ENCODE measurements at regions not wholly inside any gene's neighbourhood (a gene's known extent, or its start where the extent isn't known, plus 50 kb on each side); places are given as distances from the start of the nearest gene placed in this dataset.

DNA sequence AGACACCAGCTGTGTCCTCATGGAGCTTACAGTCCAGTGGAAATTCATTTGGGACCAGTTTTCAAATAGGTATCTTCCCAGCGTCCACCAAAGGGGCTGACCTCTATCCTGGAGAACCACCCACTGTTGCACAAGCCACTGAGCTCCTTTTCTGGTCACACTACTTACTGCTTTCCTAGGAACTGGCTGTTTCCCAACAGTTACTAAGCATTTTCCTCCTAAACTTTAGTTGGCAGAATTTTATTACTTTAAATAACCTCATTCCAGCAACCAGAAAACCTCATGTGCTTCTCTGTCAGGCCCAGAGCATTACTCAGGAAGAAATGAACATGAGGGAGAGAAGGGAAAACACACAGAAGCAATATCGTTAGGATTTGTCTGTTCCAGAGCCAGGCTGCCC is 183.1 kb downstream of the GPAM start:
- DNase-seq: no peak

DNA sequence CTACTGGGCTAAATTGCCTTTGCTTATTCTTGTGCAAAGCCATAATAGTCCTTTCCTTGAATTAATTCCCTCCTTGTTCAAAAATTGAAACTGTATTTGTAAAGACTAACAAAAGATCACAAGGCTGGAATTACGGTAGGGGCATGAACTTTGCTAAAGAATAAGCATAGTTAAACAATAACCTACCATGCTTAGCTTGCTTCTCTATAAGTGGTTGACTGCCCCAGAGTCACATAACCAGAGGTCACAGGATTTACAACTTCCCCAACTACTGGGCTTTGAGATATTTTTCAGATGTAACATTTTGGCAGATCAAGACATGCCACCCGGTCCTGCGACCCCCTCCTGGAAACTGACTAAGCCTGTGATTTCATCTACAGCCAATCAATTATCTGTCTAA is 181.4 kb downstream of the GPAM start:
- no peak for DNase-seq

DNA sequence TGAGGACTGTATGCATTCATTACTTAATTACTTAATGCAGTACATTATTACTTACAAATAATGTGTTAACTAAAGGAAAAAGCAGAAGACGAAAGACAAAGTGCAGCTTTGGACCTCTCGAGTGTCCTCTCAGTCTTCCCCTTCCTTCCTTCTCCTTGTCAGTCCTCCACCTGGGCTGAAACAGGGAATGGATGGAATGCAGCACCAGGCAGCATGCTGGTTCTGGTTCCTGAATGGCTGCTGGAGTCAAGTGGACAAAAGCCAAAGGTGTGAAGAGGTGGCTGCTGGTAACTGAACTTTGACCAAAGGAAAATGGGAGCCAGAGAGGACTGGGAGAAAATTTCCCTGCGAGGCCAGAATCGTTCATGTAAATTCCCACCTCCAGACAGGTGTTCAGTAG is 179.5 kb downstream of the GPAM start:
- no peak for DNase-seq

DNA sequence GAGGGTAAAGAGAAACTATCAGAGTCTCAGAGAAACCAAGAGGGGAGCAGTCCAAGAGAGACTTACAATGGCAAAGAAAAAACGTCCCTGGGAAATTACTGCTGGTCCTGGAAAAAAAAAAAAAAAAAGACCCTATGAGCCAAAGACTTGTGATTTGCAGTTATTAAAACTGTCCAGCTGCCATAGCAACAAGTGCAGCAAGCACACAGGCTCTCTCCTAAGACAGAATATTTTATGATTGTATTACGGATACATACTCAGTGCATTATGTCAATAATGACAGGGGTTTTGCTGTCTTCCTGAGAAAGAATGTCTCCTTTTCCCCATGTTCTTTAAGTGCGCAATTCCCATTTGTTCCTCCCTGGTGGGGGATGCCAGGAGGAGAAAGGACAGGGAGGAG is 178.5 kb downstream of the GPAM start:
- DNase-seq: no peak

DNA sequence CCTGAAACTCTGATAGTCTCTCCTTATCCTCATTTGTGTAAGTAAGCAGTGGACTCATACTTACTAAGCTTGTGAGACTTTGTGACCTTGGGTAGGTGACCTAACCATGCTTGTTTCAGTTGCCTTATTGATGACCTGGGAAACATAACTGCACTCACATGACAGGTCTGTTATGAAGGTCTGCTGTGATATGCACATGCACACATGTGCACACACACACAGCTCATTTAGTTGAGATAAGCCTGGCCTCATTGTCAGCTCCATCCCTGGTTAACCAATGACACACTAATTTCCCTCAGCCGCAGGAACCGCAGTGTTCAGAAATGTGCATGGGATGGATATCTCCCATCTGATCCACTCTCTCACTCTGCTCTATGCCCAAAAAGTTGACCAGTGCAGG is 177.2 kb downstream of the GPAM start:
- no peak for DNase-seq

DNA sequence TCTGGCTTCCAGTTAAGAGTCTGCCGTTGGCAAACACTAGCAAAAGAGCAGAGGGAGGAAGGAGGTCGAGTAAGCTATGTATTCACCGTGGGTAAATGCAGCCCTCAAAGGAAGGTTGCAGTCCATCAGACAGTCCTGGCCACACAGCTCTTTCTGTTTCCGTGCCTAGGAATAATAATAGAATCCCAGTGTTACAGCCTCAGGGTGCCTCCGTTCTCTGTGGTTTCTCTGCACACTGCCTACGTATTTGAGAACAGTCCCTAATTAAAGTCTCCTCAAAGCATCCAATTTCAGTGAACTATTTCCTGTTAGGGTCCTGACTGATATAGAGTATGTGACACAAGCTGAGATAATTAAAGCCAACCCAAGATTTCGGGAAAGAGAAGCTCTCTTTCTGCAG is 176.7 kb downstream of the GPAM start:
- DNase-seq: no peak

DNA sequence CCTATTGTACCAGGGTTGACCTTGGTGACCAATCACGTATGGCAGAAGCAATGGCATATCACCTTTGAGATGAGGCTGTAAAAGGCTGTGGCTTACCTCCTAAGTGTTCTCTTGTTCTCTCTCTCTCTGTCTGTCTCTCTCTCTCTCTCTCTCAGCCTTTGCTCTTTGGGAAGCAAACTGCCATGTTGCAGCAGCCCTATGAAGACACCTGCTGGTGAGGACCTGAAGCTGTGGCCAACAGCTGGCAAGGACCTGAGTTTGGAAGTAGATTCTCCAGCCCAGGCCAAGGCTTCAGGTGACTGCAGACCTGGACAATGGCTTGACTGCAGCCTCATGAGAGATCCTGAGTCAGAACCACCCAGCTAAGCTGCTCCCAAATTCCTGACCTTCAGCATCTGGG is 161.4 kb downstream of the GPAM start:
- DNase-seq: no peak

DNA sequence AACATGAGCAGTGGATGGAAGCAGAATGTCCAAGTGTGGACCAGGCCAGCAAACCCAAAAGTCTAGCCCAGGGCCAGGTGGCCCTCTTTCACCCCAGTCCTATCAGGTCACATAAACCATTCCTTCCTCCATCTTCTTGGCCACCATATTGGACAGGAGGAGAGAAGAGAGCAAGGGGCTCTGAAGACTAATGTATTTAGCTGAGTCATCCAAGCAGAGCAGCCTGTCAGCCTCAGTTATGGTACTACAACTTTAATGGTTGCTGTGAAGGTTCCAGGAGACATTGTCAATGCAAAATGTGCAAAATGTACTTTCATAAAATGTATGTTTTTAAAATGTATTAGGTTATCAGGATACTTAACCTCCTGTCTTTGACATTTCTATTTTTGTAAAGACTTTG is 159.5 kb downstream of the GPAM start:
- no peak for DNase-seq

DNA sequence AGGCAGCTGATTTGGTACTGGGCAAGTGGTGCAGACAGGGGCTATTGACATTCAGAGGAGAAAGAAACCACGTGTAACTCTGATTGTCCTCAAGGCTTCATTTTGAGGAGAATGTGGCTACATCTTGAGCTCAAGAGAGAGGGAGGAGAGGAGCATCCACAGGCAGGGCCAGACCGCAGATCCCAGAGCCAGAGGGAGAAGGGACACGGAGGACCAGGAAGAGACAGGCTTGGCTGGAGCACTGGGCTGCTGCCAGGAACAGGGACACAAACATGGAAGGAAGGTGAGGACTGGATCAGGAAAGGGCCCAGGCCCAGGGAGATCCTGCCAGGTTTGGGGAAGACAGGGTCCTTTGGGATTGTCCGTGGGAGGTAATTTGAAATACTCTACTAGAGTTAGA is 158.3 kb downstream of the GPAM start:
- no peak for DNase-seq

DNA sequence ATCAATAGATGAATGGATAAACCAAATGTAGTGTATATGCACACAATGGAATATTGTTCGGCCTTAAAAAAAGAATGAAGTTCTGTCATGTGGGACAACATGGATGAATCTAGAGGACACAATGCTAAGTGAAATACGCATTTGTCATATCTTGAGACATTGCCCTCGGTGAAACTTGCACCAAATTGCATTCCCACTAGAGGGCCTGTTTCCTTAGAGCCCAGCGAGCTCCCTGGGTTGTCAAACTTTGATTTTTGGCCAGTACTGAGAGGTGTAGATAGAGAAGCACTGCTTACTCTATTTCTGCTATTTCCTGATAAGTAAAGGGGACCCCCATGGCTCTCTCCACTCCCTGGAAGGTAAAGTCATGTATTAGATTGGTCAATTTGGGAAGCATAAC is 157.1 kb downstream of the GPAM start:
- no peak for DNase-seq

DNA sequence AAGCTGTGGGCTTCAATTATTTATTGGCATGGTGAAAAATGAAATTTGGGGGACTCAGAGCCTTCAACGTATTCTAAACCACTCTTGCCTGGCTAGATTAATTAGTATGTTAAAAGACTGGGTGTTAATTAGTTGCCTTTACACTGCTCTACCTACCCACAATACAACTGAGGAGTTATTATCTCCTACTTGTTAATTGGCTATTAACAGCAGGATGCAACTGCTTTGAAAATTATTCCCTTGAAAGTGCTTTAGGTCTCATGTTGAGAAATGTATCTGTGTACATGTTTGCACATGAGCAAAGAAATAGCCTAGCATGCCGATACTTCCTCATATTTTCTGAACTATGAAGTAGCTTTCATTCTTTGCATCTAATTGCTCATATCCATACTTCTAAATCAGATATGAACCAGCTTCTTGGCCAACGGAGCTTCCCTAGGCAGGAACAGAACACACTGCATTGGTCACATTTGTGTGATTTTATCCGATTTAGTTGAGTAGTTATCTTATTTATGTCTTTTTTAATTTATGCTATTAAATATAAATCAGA is 155.8 kb downstream of the GPAM start:
- DNase-seq: no peak

DNA sequence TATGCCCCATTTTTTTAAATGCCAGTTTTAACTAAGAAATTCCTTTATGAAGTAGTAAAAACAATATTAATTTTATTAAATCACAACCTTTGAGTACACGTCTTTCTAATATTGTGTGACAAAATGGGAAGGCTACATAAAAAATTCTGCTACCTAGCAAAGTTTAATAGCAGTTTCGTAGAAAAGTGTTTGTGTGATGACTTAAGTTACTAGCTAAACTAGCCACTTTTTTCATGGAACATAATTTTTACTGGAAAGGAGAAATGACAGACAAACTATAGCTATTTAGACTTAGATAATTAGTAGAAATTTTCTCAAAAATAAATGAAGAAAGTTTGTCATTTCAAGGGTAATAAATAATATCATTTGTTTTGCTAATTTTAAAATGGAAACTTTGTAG is 153.1 kb downstream of the GPAM start:
- no peak for DNase-seq

DNA sequence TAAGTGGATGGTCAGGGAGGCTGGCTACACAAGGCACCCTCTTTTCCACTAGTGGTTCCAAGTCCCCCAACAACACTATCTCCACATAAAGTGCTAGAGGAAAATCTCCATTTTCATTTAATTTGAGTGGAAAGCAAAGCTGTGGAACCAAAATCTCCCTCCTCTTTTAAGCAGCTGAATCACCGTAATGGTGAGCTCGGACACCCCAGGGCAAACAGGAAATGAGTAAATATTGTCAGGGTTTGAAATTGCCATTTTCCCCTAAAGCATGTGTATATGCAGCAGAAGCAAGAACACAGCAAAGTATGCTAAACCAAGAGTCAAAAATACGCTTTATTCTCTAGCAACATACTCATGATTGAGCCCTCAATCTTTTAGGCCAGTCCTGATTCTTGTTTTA is 143.7 kb downstream of the GPAM start:
- DNase-seq: no peak

DNA sequence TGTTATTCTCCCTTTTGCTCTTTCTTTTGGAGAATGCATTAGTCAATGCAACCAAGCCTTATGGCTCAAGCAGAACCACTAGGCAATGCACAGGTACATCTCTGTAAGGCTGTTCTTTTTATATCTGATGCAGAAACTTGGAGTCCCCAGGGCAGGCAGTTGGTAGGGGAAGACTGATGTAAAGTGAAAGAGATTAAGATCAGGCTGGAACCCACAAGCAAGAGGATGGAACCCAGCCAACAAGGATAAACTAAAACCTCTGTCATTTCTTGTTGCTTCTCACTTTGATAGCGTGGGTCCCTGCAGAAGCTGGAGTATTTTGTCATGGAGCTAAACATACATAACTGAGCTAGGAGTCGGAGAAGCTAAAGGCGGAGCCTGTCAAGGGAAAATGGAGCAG is 142.9 kb downstream of the GPAM start:
- no peak for DNase-seq

DNA sequence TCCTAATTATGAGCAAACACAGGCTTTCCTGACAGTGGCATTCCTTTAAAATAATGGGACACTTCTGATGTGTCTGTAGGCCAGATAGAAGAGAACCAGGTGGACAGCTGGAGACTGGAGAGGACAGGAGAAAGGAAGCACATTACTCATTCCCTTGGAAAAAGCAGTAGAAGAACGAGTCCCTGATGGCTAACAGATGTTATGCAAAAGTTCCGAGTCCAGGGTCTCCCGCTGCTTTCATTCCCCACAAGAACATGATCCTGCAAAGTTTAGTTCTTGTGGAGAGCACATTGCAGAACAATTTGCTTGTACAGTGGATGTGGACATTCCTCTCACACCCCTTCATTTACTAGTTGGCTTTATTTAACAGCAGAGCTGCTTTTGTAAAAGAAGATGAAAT is 137.6 kb downstream of the GPAM start:
- DNase-seq: no peak

DNA sequence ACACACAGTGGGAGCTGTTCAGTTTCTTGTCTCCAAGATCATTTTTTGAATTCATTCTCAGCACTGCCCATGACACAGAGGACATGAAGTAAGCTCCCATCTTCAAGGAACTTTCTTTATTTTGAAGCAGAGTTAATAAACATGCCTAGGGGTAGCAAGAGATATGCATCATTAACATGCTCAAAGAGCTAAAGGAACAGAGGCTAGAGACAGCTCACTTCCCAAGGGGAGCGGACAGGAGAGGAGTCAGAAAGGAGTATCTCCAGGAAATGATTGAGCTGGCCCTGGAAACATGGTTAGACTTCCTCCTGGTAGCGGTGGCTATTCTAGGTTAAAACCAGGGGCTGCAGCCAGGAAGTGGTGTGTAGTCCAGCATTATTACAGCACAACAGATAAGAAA is 135.9 kb downstream of the GPAM start:
- no peak for DNase-seq

DNA sequence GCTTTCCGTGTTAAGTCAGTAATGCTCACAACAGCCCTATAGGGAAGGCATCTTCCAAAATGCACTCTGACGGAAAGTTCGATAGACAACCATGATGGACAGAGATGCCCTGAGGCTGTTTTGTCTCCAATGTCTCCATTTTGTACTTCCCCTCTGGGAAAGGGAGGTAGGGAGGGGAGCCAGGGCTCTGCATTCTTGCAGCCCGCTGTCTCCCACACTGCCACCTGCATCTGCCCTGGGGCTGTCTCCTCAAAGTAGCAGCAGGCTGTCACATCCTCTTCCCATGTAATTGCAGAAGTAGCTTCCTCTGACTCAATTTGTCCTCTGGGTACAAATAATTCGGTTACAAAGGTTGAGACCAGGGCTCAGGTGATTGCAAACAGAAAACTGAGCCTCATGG is 131.4 kb downstream of the GPAM start:
- no peak for DNase-seq

DNA sequence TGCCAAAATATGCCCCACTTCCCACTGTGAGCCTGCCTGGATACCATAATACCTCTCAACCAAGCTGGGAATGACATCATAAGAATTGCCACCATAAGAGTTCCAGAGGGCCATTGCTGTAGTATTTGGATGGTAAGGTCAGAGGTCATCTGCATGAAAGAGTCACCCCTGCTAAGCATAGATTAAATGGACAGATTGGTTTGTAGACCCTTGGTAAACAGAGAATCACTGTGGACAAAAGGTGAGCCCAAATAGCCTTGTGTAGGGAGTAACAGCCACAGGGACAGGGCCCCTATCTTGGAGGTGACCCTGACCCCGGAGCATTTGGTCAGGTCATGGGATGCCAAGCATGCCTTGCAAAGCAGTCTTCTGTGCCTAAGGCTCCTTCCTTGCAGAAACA is 129.7 kb downstream of the GPAM start:
- no peak for DNase-seq

DNA sequence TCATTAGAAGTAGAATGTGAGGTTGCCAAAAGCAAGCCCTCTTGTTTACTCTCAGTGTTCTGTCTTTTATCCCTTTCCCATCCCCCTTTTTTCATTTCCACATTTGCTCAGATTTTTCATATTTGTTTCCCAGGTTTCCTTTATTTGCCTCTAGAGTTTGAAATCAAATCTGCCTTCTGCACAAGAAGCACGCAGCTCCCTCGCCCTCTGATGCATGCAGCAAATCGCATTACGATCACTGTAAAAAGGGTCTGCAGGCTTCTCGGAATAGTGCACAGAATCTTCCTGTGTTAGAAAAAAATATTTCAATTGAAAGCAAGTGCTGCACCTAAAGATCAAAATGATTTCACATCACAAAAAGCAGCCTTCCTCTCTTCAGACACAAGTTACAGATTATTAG is 129.0 kb downstream of the GPAM start:
- no peak for DNase-seq

DNA sequence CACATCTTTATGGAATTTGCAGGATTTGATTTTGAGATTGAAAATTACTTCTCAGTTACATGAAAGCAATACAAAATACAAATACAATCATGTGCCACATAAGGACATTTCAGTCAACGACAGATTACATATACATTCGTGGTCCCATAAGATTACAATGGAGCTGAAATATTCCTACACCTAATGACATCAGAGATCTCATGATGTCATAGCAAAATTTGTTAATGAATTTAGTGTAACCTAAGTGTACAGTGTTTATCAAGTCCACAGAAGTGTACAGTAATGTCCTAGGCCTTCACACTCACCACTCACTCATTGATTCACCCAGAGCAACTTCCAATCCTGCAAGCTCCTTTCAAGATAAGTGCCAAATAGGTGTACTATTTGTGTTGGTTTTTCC is 126.5 kb downstream of the GPAM start:
- no peak for DNase-seq

DNA sequence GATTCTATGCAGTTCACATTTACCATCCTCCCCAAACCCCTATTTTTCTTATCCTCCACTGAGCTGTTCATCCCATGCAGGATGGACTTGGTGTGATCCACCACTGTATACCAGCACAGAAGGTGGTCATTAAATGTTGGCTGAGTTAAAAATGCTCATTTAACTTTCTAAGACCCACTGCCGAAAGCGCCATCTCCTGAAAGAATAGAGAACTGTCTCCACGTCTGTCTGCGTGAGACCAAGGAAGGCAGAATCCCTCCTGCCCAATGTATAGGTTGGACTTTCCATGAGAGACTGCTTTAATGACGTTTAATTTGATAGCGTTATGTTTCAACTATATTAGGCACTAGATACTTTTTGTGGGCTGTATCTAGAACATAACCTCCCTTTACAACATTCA is 124.3 kb downstream of the GPAM start:
- DNase-seq: no peak

DNA sequence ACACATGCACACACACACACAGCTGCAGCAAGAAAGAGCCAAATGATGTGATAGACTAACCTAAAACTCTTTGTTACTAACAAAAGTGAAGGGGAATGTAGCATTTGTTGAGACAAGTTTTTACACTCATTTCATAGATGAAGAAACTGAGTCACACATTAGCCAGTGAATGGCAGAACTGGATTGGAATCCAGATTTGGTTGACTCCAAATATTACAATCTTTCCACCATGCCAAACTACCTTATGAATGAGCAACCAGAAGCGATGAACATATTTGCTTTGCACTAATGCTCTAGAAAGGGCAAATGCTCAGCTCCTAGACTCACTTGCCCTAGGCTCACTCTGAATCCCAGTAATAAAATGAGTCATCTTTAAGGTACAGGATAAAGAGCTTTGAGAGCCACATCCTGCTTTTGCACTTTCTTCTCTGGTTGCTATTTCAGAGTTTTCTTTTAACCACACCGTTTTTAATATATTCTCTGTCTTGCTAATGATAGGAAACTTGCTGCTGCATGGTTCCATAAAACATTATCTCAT is 111.9 kb downstream of the GPAM start:
- no peak for DNase-seq

DNA sequence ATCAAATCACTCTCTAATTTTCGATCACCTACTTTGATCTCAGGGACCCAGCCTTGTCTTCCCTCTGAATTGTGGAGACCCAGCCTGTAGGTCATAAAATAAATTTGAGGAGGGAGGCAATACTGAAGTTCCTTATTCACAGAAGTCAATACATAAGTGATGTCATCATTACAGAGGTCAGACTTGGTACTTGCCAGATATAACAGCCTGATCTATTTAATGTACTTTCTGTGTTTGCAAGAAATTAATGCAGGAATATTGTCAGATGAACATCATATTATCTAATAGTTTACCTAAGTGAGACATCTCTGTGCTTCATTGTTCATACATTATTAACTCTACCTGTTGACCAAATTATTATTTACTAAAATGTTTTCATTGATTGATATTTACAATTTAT is 105.6 kb downstream of the GPAM start:
- DNase-seq: no peak

DNA sequence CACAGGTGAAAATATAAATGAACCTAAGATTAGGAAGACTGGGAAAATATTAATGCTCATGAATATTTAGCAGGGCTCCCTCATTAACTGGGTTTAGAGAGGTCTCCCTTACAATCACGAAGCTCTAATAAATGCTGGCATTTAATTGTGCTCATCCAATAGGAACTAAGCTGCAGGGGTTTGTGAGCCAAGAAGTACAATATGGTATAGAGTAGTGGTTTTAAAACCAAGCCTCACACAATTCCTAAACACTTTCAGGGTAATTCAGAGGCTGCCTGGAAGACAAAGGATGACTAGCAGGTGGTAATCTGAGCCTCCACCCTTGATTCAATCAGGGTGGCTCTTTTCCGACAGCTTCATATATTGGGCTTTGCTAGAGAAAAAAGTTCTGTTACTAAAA is 103.3 kb downstream of the GPAM start:
- no peak for DNase-seq

DNA sequence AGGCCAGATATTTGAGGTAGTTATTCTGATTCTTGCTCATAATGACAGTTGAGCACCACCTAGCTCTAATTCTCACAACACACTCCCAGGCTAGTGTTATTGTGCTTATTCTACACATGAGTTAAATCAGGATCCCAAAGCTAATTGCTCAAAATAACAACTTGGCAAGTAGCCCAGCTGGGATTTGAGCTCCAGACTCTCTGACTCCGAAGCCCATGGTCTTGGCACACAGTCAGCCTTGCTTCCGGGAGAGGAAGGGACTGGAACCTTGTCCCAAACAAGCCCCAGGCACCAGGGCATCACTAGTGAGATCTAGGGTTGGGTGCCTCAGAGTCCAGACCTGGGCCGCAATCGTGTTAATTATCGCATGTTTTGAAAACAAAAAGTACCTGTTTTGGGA is 101.4 kb downstream of the GPAM start:
- DNase-seq: no peak

DNA sequence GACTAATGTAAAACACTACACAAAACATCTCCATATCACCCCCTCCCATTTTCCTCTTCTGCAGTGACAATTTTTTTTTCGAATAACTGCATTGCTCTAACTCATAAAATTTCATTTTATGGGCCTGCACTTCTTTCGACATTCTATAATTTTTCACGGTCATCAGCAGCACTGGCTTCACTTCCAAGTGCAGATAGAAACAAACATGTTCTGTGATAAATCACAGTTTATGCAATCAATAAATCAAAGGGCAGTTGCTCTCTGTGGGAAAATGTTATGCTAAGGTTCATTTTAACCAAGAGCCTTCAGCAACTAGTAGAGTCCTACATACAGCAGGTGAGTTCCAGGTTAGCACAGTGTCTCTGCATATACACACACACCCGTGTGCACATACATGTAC is 100.1 kb downstream of the GPAM start:
- no peak for DNase-seq
